ENCODE measurements at regions not wholly inside any gene's neighbourhood (a gene's known extent, or its start where the extent isn't known, plus 50 kb on each side); places are given as distances from the start of the nearest gene placed in this dataset.

- Mint-ChIP-seq H3K27ac (no peak overlapping the region), H3K4me3 (no peak overlapping the region), H3K4me1 (peaks cover 6 to 10% of the 10 kb centered on the region in 2 donors), H3K36me3 (peaks cover 0 to 2% of the 10 kb centered on the region in 2 donors), H3K27me3 (peaks cover 45 to 49% of the 10 kb centered on the region in 2 donors), H3K9me3 (peaks cover 0 to 3% of the 10 kb centered on the region in 2 donors)
- no peak for ATAC-seq (replicated peaks)
- no peak for DNase-seq
Measured at GRCh38 chr11:128103278-128103873, 484.0 kb downstream of the ETS1 start.

GRCh38 chr11:128098781-128099180 lies 488.6 kb downstream of the ETS1 start:
- Mint-ChIP-seq H3K36me3 (peaks cover 0 to 2% of the 10 kb centered on the region in 2 donors), H3K4me1 (peaks cover 6 to 10% of the 10 kb centered on the region in 2 donors), H3K27ac (no peak overlapping the region), H3K9me3 (no peaks in the 10 kb centered on the region), H3K4me3 (no peak overlapping the region), H3K27me3 (peaks cover 18 to 23% of the 10 kb centered on the region in 2 donors)
- DNase-seq (peak; percentile 2), ATAC-seq (replicated peaks) (peak; percentile 19 to 54)

DNA sequence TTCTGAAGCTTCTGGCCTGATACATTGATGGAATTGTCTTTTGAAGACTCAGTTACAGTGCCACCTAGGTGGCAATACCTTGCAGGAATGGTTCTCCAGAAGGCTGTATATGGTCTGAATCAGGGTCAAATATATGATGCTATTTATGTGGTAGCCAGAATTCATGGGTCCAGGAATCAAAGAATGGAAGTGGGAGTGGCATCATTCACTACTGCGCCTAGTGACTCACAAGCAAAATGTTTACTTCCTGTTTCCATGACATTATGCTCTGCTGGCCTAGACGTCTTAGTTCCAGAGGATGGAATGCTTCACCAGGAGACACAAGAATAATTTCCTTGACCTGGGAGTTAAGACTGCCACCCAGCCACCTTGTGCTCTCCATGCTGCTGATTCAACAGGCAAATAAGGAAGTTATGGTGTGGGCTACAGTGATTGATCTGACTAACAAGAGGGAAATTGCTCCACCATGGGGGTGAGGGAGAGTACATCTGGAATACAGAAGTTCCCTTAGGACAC lies 491.8 kb downstream of the ETS1 start:
- H3K9me3 Mint-ChIP-seq: no peaks in the 10 kb centered on the region
- DNase-seq: no peak
- peaks cover 0 to 2% of the 10 kb centered on the region in 2 donors for H3K36me3 Mint-ChIP-seq
- H3K27ac Mint-ChIP-seq: no peak overlapping the region
- H3K27me3 Mint-ChIP-seq: peaks cover 5 to 6% of the 10 kb centered on the region in 2 donors
- ATAC-seq (replicated peaks): no peak
- H3K4me1 Mint-ChIP-seq: peaks cover 5 to 10% of the 10 kb centered on the region in 2 donors
- H3K4me3 Mint-ChIP-seq: no peak overlapping the region

GRCh38 chr11:128093689-128094088 lies 493.7 kb downstream of the ETS1 start:
- Mint-ChIP-seq H3K27me3 (no peaks in the 10 kb centered on the region), H3K36me3 (peaks cover 2 to 4% of the 10 kb centered on the region in 2 donors), H3K4me1 (peaks cover under 1 to 1% of the 10 kb centered on the region in 2 donors), H3K4me3 (no peak overlapping the region), H3K9me3 (peaks cover 5 to 6% of the 10 kb centered on the region in 2 donors), H3K27ac (no peak overlapping the region)
- no peak for DNase-seq
- ATAC-seq (replicated peaks): no peak

DNA sequence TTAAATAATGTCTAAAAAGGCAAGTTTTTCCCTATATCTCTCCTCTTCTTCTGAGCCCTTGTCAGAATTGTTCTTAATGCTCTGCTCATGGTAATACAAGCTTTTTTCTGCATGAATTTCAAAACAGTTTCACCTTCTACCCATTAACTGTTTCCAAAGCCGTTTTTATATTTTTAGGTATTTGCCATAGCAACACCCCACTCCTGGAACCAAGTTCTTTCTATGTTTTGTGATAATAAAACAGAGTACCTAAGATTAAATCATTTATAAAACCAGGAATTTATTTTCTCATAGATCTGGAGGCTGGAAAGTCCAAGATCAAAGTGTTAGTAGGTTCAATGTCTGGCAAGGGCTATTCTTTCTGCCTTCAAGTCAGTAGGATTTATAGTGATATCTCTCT lies 497.4 kb downstream of the ETS1 start:
- Mint-ChIP-seq H3K36me3 (peaks cover 2 to 4% of the 10 kb centered on the region in 2 donors), H3K4me3 (no peak overlapping the region), H3K9me3 (peaks cover 5 to 6% of the 10 kb centered on the region in 2 donors), H3K27me3 (peaks cover 4 to 14% of the 10 kb centered on the region in 2 donors), H3K4me1 (no peaks in the 10 kb centered on the region), H3K27ac (no peak overlapping the region)
- ATAC-seq (replicated peaks) (no peak), DNase-seq (no peak)

GRCh38 chr11:128086794-128087193 lies 500.6 kb downstream of the ETS1 start:
- peaks cover 2 to 4% of the 10 kb centered on the region in 2 donors for H3K36me3 Mint-ChIP-seq
- ATAC-seq (replicated peaks) (no peak), DNase-seq (no peak)
- no peak overlapping the region for H3K4me3 Mint-ChIP-seq
- H3K27me3 Mint-ChIP-seq: peaks cover 15 to 25% of the 10 kb centered on the region in 2 donors
- peaks cover 5 to 9% of the 10 kb centered on the region in 2 donors for H3K9me3 Mint-ChIP-seq
- no peaks in the 10 kb centered on the region for H3K4me1 Mint-ChIP-seq
- H3K27ac Mint-ChIP-seq: no peak overlapping the region

DNA sequence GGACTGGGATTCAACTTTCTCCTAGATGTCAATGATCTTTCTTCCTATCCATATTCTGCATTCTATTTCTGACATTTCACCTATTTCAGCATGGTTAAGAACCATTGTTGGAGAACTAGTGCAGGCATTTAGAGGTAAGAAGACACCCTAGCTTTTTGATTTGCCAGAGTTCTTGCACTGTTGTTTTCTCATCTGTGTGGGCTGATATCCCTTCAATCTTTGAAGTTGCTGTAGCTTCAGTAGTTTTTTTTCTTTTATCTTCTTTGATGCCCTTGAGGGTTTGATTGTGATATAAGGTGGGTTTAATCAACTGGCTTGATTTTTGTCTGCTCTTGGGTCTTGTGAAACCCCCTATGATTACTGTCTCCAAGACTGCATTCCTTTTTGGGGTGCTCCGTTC lies 502.1 kb downstream of the ETS1 start:
- Mint-ChIP-seq H3K27me3 (peaks cover 15 to 25% of the 10 kb centered on the region in 2 donors), H3K4me3 (no peak overlapping the region), H3K9me3 (peaks cover 5 to 7% of the 10 kb centered on the region in 2 donors), H3K27ac (no peak overlapping the region), H3K4me1 (no peaks in the 10 kb centered on the region), H3K36me3 (peaks cover under 1 to 4% of the 10 kb centered on the region in 2 donors)
- no peak for DNase-seq
- ATAC-seq (replicated peaks): no peak

DNA sequence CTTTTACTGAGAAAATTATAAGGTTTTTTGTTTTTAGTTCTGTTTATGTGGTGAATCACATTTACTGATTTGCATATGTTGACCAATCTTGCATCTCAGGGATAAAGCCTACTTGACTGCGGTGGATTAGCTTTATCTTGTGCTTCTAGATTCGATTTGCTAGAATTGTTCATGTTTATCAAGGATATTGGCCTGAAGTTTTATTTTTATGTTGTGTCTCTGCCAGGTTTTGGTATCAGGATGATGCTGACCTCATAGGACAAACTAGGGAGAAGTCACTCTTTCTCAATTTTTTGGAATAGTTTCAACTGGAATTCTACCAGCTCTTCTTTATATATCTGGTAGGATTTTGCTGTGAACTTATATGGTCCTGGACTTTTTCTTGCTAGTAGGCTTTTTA lies 504.8 kb downstream of the ETS1 start:
- H3K4me1 Mint-ChIP-seq: no peaks in the 10 kb centered on the region
- DNase-seq: no peak
- peaks cover 0 to 3% of the 10 kb centered on the region in 2 donors for H3K9me3 Mint-ChIP-seq
- ATAC-seq (replicated peaks): no peak
- H3K27ac Mint-ChIP-seq: no peak overlapping the region
- H3K4me3 Mint-ChIP-seq: no peak overlapping the region
- peaks cover 21 to 39% of the 10 kb centered on the region in 2 donors for H3K27me3 Mint-ChIP-seq
- no peaks in the 10 kb centered on the region for H3K36me3 Mint-ChIP-seq

DNA sequence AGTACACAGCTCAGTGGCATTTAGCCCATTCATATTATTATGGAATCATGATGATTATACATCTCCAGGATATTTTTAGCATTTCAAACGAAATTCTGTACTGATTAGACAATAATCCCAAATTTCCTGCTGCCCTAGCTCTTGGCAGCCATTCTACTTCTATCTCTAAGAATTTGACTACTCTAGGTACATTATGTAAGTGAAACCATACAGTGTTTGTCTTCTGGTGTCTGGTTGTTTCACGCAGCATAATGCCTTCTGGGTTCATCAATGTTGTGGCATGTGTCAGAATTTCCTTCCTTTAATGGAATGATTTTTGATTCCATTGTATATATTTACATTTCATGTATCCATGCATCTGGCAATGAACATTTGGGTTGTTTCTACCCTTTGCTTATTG lies 517.7 kb downstream of the ETS1 start:
- H3K9me3 Mint-ChIP-seq: no peaks in the 10 kb centered on the region
- ATAC-seq (replicated peaks) (no peak), DNase-seq (no peak)
- H3K27ac Mint-ChIP-seq: no peak overlapping the region
- no peaks in the 10 kb centered on the region for H3K36me3 Mint-ChIP-seq
- peaks cover 3 to 20% of the 10 kb centered on the region in 2 donors for H3K27me3 Mint-ChIP-seq
- H3K4me3 Mint-ChIP-seq: no peak overlapping the region
- H3K4me1 Mint-ChIP-seq: no peaks in the 10 kb centered on the region

GRCh38 chr11:128067780-128068179 lies 519.6 kb downstream of the ETS1 start:
- H3K4me3 Mint-ChIP-seq: no peak overlapping the region
- peaks cover 12 to 14% of the 10 kb centered on the region in 2 donors for H3K27me3 Mint-ChIP-seq
- no peaks in the 10 kb centered on the region for H3K4me1 Mint-ChIP-seq
- no peak for ATAC-seq (replicated peaks)
- no peak for DNase-seq
- H3K9me3 Mint-ChIP-seq: peaks cover 0 to 4% of the 10 kb centered on the region in 2 donors
- H3K27ac Mint-ChIP-seq: no peak overlapping the region
- H3K36me3 Mint-ChIP-seq: no peaks in the 10 kb centered on the region

- DNase-seq (no peak), ATAC-seq (replicated peaks) (no peak)
- Mint-ChIP-seq H3K36me3 (no peaks in the 10 kb centered on the region), H3K4me3 (no peak overlapping the region), H3K27ac (no peak overlapping the region), H3K4me1 (no peaks in the 10 kb centered on the region), H3K27me3 (peaks cover 12 to 14% of the 10 kb centered on the region in 2 donors), H3K9me3 (peaks cover 0 to 4% of the 10 kb centered on the region in 2 donors)
Measured at GRCh38 chr11:128066399-128066798, 521.0 kb downstream of the ETS1 start.

DNA sequence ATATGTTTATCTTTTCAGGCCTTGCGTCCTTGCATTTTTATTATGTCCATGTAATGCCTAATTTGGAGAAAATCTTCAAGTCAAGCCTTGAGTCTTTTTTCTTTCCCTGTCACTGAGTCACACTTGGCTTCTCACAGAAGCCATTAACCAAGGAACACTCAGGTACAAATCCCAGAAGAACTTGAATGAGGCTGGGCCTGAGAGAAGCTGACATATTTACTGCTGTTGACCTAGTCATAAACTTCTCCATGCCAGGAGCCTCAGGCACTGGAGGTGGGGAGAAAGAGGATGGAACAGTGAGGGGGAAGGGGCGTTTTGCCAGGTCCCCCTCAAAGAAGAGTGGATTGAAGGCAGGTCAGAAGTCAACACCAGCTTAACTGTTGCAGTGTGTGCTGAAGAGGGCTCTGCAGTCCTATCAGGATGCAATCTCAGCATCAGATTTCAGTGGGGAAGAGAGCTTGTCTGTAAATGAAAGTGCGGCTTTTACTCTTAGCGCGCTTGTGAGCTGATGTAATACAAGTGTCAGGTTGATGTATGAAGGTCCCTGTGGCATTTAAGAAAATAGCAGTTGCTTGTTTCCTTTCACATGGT lies 526.0 kb downstream of the ETS1 start:
- H3K27ac Mint-ChIP-seq: no peak overlapping the region
- ATAC-seq (replicated peaks) (no peak), DNase-seq (no peak)
- H3K9me3 Mint-ChIP-seq: peaks cover 0 to 4% of the 10 kb centered on the region in 2 donors
- no peaks in the 10 kb centered on the region for H3K36me3 Mint-ChIP-seq
- no peak overlapping the region for H3K4me3 Mint-ChIP-seq
- no peaks in the 10 kb centered on the region for H3K4me1 Mint-ChIP-seq
- peaks cover 12 to 14% of the 10 kb centered on the region in 2 donors for H3K27me3 Mint-ChIP-seq

DNA sequence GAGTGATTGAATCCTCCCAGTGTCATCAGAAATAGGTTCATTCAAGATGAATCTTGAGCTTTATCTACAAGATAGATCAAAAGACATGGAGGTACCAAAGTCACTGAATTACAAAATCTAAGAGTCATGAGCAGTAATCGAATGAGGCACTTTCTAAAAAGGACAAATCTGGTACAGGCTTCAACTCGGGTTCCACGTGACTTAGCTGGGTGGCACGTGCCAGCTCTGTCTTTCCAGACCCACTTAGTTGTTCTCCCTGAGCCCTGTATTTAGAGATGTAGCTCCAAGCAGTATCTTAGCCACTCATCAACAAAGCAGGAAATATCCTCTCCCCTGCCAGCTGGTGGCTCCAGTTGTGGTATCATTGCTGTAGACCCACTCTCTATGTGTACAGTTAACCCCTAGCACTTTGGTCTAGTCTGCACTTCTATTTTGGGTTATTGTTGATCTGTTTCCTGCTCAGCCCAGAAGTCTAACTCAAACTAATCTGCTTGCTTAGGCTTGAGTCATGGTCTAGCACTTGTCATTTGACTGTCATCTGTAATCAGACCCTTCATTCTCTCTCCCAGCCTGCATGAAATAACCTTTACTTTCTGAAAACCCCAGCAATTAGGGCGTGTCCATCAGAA lies 528.7 kb downstream of the ETS1 start:
- DNase-seq: no peak
- no peak for ATAC-seq (replicated peaks)
- no peak overlapping the region for H3K4me3 Mint-ChIP-seq
- H3K36me3 Mint-ChIP-seq: no peaks in the 10 kb centered on the region
- H3K27ac Mint-ChIP-seq: no peak overlapping the region
- peaks cover 0 to 4% of the 10 kb centered on the region in 2 donors for H3K9me3 Mint-ChIP-seq
- peaks cover 5 to 6% of the 10 kb centered on the region in 2 donors for H3K27me3 Mint-ChIP-seq
- peaks cover 6 to 11% of the 10 kb centered on the region in 2 donors for H3K4me1 Mint-ChIP-seq

DNA sequence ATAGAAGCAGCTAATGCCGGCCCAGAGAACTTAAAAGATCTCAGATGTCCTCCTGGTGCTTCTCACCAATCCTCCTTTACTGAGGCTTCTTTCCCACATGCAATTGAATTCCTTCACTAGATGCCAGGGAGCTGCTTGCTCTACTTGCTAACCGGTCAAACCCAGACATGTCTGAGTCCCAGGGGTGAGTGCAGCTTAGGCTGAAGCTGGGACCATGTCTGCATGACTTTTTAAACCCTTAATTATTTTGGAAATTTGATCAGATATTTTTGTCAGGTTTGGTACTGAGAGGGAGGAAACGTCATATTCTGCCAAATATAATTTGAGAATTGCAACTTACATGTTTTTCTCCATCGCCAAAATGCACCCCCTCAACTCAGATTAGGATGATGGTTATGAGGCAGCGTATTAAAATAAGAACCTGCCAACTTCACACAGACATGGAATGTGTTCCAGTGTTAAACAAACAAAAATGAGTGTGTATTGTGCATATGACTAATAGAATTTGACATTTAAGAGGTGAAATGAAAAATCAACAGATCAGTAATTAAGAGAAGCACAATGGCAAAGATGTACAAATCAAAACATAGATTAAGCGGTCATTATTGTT lies 529.5 kb downstream of the ETS1 start:
- ATAC-seq (replicated peaks): no peak
- no peak for DNase-seq
- H3K9me3 Mint-ChIP-seq: no peaks in the 10 kb centered on the region

More for the DNA sequence above, 529.5 kb downstream of the ETS1 start:
- Mint-ChIP-seq H3K4me1 (peaks cover 12 to 19% of the 10 kb centered on the region in 2 donors), H3K4me3 (no peak overlapping the region), H3K36me3 (no peaks in the 10 kb centered on the region), H3K27ac (no peak overlapping the region), H3K27me3 (peaks cover 0 to 5% of the 10 kb centered on the region in 2 donors)
